ENCODE measurements at regions not wholly inside any gene's neighbourhood (a gene's known extent, or its start where the extent isn't known, plus 50 kb on each side); places are given as distances from the start of the nearest gene placed in this dataset.

DNA sequence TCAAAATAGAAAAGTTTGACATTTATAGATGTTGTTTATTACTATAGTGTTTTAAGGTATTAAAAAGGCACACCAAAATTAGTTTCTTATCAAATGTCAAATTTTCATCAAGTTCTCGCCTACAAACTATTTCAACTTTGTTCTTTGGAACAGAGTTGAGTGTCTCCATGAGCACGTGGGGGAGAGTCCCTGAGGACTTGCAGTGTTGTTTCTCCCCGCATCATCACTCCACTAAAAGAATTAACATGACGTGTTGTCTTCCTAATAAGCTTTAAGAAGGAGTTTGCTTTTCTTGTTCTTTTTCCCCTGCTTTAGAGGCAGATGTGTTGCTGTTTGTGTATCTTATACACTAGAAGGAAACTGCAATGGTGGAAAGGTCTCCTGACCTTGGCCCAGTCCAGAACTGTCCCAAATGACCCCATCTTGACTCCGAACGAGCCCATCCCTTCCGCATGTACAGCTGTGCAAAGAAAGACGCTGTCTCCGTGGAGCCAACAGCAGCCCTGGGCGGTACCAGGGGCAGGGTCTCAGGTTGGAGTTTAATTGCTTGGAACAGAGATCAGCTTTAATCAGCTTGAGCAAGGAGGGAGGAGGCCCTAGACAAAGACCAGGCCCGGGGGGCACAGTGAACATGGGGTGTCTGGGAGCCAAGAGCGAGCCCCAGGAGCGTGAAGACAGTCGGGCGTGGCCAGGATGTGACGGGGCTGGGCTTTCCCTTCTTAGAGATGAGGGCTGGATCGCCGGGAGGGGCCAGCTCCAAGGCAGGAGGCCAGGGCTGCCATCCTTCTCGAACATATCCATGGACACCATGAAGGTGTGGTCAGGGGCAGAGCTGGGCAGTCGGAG, 215.4 kb upstream of the RTL1 start:
- peaks cover 10% of the 10 kb centered on the region for H3K27me3 Mint-ChIP-seq
- no peak overlapping the region for H3K4me3 Mint-ChIP-seq
- peaks cover 19% of the 10 kb centered on the region for H3K4me1 Mint-ChIP-seq (ENCODE audit: low read depth)
- H3K9me3 Mint-ChIP-seq: no peaks in the 10 kb centered on the region
- no peaks in the 10 kb centered on the region for H3K36me3 Mint-ChIP-seq (ENCODE audit: low read depth)
- no peak overlapping the region for H3K27ac Mint-ChIP-seq
- DNase-seq: no peak

DNA sequence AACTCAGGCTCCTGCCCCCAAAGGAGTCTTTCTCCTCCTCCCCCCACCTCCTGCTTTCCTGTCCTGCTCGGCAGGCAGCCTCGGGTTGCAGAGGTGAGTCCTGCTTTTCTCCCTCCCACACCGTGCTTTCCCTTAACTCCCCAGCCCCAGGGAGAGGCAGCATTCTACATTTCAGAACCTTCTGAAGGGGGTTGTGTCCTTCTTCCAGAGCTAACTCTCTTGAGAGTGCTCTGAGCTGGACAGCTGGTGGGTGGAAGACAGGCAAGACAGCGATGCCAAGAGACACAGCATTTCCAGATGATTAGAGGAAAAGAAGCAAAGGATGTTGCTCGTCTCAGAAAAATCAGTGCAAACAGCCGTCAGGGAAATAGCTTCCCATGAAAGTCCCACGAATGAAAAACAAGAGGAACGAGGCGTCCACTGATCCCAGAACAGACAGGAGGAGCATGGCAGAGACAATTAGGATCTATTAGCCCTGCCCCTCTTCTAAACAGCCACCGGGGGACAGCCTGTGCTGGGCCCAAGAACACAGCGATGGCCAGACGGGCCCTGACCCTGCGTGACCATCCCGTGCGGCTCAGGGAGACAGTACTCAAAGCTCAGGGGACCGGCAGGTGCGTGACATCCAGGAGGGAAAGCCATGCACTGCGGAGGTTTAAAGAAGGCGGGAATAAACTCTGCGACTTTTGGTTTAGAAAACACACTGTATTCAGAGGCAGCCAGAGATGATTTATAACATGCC, 216.5 kb upstream of the RTL1 start:
- Mint-ChIP-seq H3K4me1 (ENCODE audit: low read depth) (peaks cover 19% of the 10 kb centered on the region), H3K27me3 (peaks cover 10% of the 10 kb centered on the region), H3K36me3 (ENCODE audit: low read depth) (no peaks in the 10 kb centered on the region), H3K4me3 (no peak overlapping the region), H3K9me3 (no peaks in the 10 kb centered on the region), H3K27ac (no peak overlapping the region)
- no peak for DNase-seq

- Mint-ChIP-seq H3K27me3 (peaks cover 10% of the 10 kb centered on the region), H3K36me3 (ENCODE audit: low read depth) (no peaks in the 10 kb centered on the region), H3K9me3 (no peaks in the 10 kb centered on the region), H3K4me1 (ENCODE audit: low read depth) (peaks cover 19% of the 10 kb centered on the region), H3K27ac (peak overlapping the region; percentile 83), H3K4me3 (peak overlapping the region; percentile 57)
- DNase-seq: peak; percentile 39
Observed at GRCh38 chr14:101120641-101121507, 217.4 kb upstream of the RTL1 start.

DNA sequence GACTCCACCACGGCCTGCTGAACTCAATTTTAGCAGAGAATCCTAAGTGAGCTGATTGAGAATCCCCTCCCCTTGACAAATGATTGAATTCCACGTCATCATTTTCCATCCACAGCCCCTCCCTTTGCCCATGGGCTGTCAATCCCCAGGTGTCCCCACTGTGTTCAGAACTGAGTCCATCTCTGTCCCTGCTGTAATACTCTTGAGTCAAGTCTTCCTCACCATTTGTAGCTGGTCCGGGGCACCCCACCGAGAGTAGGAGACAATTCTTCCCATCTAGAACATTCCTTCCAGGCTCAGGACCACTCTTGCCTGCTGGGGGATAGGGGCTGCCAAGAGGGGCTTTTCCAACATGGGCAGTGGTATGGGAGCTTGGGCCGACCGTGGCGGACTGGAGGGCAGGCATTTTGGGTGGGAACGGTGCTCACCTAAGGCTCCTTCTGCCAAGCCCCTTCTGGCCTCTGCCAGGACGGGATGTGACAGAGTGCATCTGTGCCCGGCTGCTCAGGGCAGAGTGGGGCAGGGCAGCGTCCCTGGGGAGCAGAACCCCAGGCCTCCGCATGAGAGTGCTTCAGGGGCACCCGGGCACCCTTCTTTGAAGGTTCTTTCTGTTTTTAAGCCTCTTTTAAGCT, 218.1 kb upstream of the RTL1 start:
- H3K36me3 Mint-ChIP-seq (ENCODE audit: low read depth): no peaks in the 10 kb centered on the region
- H3K27me3 Mint-ChIP-seq: peaks cover 10% of the 10 kb centered on the region
- peak overlapping the region; percentile 57 for H3K4me3 Mint-ChIP-seq
- peaks cover 19% of the 10 kb centered on the region for H3K4me1 Mint-ChIP-seq (ENCODE audit: low read depth)
- no peak for DNase-seq
- no peaks in the 10 kb centered on the region for H3K9me3 Mint-ChIP-seq
- H3K27ac Mint-ChIP-seq: no peak overlapping the region

GRCh38 chr14:101122237-101123141, 219.0 kb upstream of the RTL1 start:
- DNase-seq: no peak
- no peak overlapping the region for H3K27ac Mint-ChIP-seq
- no peaks in the 10 kb centered on the region for H3K36me3 Mint-ChIP-seq (ENCODE audit: low read depth)
- H3K27me3 Mint-ChIP-seq: peaks cover 10% of the 10 kb centered on the region
- H3K9me3 Mint-ChIP-seq: no peaks in the 10 kb centered on the region
- no peak overlapping the region for H3K4me3 Mint-ChIP-seq
- H3K4me1 Mint-ChIP-seq (ENCODE audit: low read depth): peaks cover 19% of the 10 kb centered on the region

DNA sequence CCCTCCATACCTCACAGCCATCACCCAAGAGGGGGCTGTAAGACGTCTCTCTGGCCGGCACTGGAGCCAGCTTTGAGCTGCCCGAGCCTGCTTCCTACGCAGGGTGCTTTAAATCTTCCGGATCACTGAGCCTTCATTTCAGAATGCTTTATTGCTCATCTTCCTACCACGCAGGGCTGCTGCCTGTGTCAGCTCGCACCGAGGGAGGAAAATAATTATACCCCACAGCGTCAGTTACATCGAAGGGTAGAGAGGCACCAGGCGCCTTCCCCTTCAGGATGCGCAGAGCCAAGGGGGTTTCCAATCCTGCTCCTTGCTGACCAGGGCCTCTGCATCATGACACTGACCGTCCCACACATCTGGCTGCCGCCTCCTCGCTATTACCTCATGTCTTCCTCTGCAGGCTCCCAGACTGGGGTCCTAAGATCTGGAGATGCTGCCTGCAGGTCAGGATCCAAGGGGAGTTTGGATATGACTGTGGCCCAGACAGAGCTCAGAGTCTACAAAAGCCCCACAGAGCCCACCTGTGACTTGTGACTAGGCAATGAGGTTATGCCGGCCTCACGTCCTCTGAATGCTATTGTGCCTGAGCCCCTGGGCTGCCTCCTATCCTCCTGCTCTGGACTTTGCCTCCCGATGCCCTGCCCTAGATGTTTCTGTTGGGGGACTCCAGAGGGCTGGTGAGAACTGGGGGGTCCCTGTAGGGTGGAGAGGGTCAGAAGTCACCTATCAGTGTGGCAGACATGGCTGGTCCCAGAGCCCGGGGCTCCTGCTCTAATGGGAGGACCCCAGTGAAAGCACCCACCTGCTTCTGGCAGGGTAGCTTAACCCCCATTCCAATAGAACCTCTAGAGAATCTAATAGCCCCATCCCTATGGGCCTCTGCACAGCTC, 220.3 kb upstream of the RTL1 start:
- Mint-ChIP-seq H3K27me3 (peaks cover 16% of the 10 kb centered on the region), H3K36me3 (ENCODE audit: low read depth) (no peaks in the 10 kb centered on the region), H3K4me1 (ENCODE audit: low read depth) (peaks cover 19% of the 10 kb centered on the region), H3K27ac (no peak overlapping the region), H3K9me3 (no peaks in the 10 kb centered on the region), H3K4me3 (no peak overlapping the region)
- DNase-seq: no peak

GRCh38 chr14:101124815-101125214, 221.3 kb upstream of the RTL1 start:
- H3K9me3 Mint-ChIP-seq: no peaks in the 10 kb centered on the region
- H3K4me3 Mint-ChIP-seq: no peak overlapping the region

DNA sequence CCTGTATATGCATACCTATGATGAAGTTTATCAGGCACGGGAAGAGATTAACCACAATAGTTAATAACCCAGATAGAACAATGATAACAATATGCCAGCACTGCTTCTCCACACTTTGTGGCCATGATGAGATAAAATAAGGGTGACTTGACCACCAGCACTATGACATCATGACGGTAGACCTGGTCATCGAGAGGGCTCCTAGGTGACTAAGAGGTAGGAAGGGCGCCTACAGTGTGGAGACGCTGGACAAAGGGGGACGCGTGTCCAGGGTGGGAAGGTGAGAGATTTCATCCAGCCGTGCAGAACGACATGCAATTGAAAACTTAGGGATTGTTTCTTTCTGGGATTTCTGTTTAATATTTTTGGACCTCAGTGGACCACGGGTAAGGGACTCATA, 221.8 kb upstream of the RTL1 start:
- DNase-seq: no peak
- H3K9me3 Mint-ChIP-seq: no peaks in the 10 kb centered on the region
- H3K27ac Mint-ChIP-seq: no peak overlapping the region
- peaks cover 14% of the 10 kb centered on the region for H3K4me1 Mint-ChIP-seq (ENCODE audit: low read depth)
- no peaks in the 10 kb centered on the region for H3K36me3 Mint-ChIP-seq (ENCODE audit: low read depth)
- H3K4me3 Mint-ChIP-seq: no peak overlapping the region
- peaks cover 20% of the 10 kb centered on the region for H3K27me3 Mint-ChIP-seq

More at GRCh38 chr14:101124815-101125214, 221.3 kb upstream of the RTL1 start:
- Mint-ChIP-seq H3K36me3 (ENCODE audit: low read depth) (no peaks in the 10 kb centered on the region), H3K4me1 (ENCODE audit: low read depth) (peaks cover 19% of the 10 kb centered on the region), H3K27me3 (peaks cover 18% of the 10 kb centered on the region), H3K27ac (no peak overlapping the region)
- DNase-seq: no peak

GRCh38 chr14:101125719-101126651, 222.5 kb upstream of the RTL1 start:
- H3K9me3 Mint-ChIP-seq: no peaks in the 10 kb centered on the region
- DNase-seq: no peak
- H3K4me1 Mint-ChIP-seq (ENCODE audit: low read depth): peaks cover 7% of the 10 kb centered on the region
- no peak overlapping the region for H3K27ac Mint-ChIP-seq
- no peak overlapping the region for H3K4me3 Mint-ChIP-seq
- no peaks in the 10 kb centered on the region for H3K36me3 Mint-ChIP-seq (ENCODE audit: low read depth)
- H3K27me3 Mint-ChIP-seq: peaks cover 21% of the 10 kb centered on the region

DNA sequence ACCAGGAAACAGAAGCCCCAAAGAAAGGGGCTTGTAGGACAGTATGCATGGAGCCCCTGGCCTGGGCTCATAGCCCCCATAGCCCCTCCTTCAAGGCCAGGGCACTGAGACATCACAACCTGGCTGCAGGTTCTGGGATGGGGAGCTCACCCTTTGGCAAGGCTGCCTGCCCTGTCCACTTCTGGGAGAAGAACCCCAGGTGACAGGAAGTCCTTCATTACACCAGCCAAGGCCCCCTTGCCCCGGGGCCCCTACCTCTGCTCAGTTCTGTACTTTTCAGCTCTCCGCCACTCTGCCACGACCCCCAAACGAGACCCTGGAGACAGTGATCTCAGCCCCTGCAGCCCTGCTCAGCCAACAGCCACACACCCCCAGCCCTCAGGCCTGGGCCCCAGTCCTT, 223.2 kb upstream of the RTL1 start:
- Mint-ChIP-seq H3K36me3 (ENCODE audit: low read depth) (no peaks in the 10 kb centered on the region), H3K4me3 (no peak overlapping the region), H3K9me3 (no peaks in the 10 kb centered on the region), H3K27ac (no peak overlapping the region), H3K27me3 (peaks cover 26% of the 10 kb centered on the region), H3K4me1 (ENCODE audit: low read depth) (no peaks in the 10 kb centered on the region)
- DNase-seq: no peak

DNA sequence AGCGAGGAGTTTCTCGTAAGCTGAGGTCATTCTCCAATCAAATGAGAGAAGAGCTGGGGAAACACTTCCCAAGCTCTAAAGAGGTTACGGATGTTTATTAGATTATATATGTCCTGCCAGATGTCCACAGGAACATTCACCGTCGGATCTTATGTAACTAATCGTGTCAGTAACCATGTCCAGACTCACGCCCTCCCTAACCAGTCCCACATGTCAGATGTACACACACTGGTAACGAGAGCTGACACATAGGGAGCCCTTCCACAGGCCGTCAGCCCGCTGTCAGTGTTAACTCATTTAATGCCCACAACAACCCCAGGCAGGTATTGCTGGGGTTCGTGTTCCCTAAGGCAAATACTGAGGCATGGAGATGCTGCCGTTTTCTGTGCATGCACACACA, 223.7 kb upstream of the RTL1 start:
- Mint-ChIP-seq H3K4me1 (ENCODE audit: low read depth) (no peaks in the 10 kb centered on the region), H3K9me3 (no peaks in the 10 kb centered on the region), H3K27me3 (peaks cover 26% of the 10 kb centered on the region), H3K27ac (no peak overlapping the region), H3K4me3 (no peak overlapping the region), H3K36me3 (ENCODE audit: low read depth) (no peaks in the 10 kb centered on the region)
- no peak for DNase-seq
